ENCODE measurements at regions not wholly inside any gene's neighbourhood (a gene's known extent, or its start where the extent isn't known, plus 50 kb on each side); places are given as distances from the start of the nearest gene placed in this dataset.

DNA sequence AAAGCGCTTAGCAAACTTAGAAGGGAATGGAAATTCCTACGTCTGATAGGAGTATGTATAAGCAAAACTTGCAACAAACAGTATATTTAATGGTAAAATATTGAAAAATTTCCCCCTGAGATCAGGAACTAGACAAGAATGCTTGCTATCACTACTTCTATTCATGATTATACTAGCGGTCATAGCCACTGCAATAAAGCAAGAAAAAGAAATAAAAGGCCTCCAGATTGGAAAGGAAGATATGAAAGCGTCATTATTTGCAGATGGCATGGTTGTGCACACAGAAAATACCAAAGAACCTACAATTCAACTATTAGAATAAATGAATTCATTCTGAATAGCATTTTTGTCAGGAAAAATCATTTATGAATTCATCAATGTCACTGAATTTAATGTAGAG lies 87.2 kb upstream of the BCOR start:
- TF ChIP-seq CTCF (IDR thresholded peaks at IDR 0.05; ENCODE audit: insufficient read depth, low read length, poor library complexity, severe bottlenecking) (no peak), EZH2phosphoT487 (conservative IDR thresholded peaks at IDR 0.05; ENCODE audit: low read length) (no peak)

Measured in SU-DHL-6 (cell line).